Stimulated activated CD8-positive, alpha-beta memory T cell treated with anti-CD3 and anti-CD28 coated beads, Interleukin-7, amount 100 ng/mL, for 48 hours (primary cell): ENCODE measurements at regions not wholly inside any gene's neighbourhood (a gene's known extent, or its start where the extent isn't known, plus 50 kb on each side); places are given as distances from the start of the nearest gene placed in this dataset.

ENCODE experiments used
- DNase-seq, 2 donors: peaks; one replicate each; pipeline ENCODE4 v3.0.0-alpha.2; 2020; ENCODE audit warnings: low read depth in 1 of 2; ENCODE audit errors: extremely low read depth in 1 of 2

DNA sequence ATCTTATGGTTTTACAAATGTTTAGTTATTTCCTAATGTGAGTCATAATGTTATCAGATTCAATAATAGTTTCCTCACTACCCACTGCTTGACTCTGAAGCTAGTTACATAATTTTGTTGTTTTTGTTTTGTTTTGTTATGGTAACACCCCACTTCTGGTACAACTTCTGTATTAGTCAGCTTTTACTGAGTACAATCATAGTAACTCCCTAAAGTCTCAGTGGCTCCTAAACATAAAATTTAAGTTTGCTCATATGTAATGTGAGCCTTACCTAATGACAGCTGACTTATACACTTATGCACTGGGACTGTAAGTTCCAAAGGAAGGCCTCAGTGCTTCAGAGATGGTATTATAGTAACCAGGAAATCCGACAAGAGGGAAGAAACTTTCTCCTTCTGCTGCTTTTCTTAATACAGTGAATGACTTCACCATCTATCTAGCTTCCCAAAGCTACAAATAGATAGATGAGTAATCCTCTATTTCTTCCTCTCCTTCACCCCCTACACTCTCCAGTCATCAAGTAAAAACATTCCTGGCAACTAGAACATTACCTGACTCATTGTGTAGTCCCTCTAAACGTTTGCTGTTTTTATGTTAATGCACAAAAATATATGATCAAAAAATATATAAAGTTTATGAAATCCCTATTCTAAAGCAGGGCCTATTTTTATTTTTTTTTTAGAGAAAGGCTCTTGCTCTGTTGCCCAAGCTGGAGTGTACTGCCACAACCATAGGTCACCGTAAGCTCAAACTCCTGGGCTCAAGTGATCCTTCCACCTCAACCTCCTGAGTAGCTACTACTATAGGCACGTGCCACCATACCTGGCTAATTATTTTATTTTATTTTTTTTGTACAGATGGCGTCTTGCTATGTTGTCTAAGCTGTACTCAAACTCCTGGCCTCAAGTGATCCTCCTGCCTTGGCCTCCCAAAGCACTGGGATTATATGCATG is 563.0 kb downstream of the SOX6 start:
- DNase-seq: no peak

DNA sequence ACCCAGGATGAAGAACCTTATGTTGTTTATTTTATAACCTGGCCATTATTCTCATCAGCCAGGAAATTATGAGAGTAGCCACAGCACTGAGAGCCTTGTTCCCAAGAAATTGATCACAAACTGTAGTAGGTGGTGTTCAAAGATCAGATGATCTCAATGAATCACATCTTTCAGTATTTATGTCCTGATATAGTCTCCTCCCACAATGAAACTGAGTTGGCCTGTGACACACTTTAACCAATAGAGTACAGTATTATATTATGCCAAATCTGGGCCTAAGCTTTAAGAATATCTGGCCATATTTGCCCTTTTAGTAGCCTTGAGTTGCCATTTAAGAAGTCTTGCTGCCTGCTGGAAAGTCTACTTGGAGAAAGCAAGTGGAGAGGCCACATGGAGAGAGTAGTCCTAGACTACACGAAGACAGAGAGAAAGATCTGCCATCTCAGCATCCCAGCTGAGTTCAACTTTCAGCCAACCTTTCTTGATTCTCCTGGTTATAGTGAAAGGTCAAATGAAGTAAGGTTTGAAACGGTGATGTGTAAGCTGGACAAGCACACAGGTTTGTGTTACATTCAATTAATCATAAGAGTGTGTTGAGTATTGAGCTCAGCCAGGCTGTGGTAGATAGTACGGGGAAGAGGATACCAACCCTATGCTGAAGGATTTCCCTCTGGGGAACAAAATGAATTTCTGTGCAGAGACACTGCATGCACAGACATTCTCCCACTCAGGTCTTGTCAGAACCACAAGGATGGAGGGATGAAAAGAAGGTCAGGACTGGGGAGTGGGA is 561.8 kb downstream of the SOX6 start:
- no peak for DNase-seq

DNA sequence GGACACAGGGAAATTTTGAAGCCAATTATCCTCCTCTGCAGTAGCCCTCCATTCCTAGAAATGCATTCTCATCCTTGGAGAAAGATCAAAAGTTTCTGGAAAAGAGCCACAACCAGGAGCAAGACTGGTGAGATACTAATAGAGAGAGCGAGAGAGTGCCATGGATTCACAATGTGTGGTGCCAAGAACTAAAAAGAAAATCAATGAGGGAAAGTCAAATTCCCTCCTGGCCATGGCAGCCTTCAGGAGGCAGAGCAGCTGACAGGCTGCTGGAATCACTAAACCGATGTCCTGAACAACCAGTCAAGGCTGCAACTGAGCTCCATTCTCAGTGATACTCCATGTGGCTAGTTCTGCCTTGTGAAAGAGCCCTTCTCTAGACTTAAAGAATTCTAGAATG is 561.0 kb downstream of the SOX6 start:
- DNase-seq: no peak

- DNase-seq: no peak
Measured at GRCh38 chr11:15800111-15800800, 556.1 kb downstream of the SOX6 start.

- DNase-seq: no peak
Measured at GRCh38 chr11:15801126-15801525, 555.2 kb downstream of the SOX6 start.

DNA sequence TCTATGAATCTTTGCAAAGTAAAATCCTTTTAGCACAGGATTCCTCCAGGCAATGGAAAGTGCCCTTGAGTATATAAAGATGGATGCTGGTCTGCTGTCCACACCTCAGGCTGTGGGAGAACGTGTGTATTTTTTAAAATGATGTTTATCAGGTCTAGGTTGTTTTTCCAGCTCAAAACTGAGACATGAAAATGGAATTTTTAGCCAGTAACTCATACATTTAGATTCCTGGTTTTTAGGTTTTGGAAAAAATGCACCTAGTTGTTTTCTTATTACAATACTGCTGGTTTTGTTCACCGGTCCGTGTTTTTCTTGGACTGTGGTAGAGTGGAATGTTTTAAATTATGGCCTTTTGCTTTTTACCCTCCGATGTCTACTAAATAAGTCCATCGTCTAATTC is 554.7 kb downstream of the SOX6 start:
- no peak for DNase-seq

GRCh38 chr11:15805726-15806125 is 550.6 kb downstream of the SOX6 start:
- DNase-seq: no peak

DNA sequence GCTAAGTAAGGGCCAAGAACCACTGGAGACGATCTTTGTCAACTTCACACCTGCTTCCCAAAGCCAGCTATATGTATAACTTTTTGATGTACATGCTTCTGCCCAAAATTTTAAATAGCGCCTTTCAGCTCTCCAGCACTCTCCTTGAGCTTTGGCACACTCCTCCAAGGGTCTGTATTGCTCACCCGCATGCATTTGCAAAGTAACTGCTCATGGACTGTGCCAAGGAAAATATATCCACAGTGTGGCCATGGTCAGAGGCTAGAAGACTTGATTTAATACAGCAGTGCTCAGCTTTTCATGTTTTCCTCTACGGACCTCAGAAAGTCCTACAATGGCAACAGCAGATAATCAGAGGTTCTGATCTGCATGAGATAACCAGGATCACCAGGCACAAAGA is 550.1 kb downstream of the SOX6 start:
- DNase-seq: no peak

DNA sequence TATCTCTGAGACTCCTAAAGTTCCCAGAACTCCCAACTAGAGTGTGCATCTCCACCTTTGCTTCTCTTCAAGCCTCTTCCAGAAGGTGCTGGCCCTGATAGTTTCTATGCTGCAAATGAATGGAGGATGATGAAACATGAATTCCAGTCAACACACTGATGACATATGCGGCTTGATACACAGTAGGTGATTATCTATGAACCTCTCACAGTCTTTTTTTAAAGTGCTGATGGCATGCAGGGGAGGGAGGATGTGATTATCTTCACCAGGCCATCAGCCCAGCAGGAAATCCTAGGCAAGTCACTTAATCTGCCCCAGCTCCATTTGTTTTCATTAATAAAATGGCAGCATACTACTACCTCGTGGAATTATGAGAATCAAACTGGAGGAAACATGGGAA is 548.5 kb downstream of the SOX6 start:
- no peak for DNase-seq

- DNase-seq: no peak
Measured at GRCh38 chr11:15810082-15810481, 546.3 kb downstream of the SOX6 start.

GRCh38 chr11:15810525-15810924 is 545.8 kb downstream of the SOX6 start:
- no peak for DNase-seq

GRCh38 chr11:15815246-15816195 is 540.8 kb downstream of the SOX6 start:
- no peak for DNase-seq

DNA sequence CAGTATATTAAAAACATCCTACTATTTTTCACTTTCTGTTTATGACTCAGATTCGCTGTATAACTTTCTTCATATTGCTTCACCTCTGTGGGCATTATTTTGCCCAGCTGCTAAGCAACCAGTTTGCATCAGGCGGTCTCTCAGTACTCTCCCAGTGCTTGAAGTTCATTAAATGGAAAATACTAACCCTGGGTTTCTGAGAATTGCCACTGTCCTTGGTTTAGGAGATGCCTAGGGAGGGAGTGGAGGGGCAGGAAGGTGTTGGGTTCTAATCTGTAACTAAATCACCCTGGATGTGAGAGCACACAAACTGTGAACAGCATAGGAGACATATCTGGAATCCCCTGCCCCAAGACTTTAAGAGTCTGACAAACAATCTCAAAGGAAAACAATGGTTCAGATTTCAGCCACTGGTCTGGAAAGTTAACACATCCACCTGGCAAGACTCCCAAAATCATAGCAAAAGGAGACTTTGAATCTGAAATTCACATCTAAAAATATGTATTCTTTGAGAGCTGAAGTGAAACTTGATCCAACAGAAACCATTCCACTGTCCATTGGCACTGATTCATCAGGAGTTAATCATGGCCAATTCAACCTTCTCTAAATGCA is 540.0 kb downstream of the SOX6 start:
- no peak for DNase-seq

DNA sequence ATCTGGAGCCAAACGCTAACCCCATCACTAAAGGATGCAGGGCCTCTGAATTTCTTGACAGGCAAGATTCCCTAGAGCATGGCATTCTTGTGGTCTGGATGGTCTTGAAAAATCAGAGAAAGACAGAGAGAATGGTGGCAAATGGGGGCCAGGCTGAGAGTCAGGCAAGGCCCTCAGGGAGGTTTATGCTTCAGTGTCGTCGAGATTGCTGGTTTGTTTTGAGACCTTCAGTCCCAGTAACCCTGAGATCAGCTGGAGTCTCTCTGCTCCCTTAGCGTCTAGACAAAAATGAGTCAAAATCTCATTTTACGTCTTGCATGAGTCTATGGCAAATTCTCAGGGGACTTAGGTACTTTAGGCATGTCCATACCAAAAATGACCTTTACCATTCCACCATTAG is 539.3 kb downstream of the SOX6 start:
- DNase-seq: no peak

GRCh38 chr11:15818132-15818842 is 538.1 kb downstream of the SOX6 start:
- DNase-seq: no peak

DNA sequence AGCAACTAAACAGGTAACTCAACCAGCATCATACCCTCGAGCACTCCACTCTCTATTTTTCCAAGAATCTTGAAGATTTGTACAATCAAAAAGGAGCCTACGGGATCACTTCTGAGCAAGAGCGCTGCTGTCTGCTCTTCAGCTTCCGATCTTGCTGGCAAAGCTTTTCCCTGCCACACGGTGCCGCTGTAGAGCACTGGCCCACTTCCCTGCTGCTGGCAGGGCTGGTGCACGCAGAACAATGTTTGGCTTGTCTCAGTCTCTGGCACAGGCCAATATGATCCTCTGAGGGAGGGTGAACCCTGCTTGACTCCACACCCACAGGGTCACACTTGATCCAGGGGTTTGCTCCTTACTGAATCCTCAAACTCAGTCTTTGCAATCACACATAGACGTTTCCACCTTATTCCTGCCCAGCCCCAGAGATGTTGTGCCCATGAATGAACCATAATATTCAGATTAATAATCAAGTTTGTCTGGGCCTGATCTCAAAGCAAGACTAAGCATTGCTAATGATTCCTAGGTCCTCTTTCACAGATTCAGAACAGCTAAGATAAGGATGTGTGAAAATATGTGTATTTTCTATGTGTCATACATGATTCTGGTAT is 536.6 kb downstream of the SOX6 start:
- DNase-seq: no peak

GRCh38 chr11:15821451-15821850 is 534.9 kb downstream of the SOX6 start:
- DNase-seq: no peak

DNA sequence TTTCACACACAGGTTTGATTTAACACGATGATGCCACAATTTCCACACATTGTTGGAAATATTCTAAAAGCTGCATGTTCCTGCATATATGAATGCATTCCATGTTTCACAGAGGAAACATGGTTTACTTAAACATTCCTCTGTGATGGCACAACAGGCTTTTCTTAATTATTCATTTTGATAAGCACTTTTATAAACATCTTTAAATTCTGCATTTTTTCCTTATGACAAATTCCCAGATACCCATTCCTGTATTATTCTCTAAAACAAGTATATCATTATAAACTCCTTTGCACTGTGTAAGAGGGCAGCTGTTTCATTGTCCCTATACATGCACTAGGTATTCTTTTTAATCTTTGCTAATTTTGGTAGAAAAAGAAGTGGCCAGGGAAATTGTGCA is 532.3 kb downstream of the SOX6 start:
- DNase-seq: no peak
